SK-N-SH (cell line): ENCODE measurements at regions not wholly inside any gene's neighbourhood (a gene's known extent, or its start where the extent isn't known, plus 50 kb on each side); places are given as distances from the start of the nearest gene placed in this dataset.

Source experiments
- CHD2 ChIP-seq: fragments of 150-350 bp; IDR thresholded peaks from 2 replicates; pipeline ENCODE4 v1.6.1; 2018; ENCODE audit warnings: low read length; ENCODE audit not compliant: partially characterized antibody
- CTCF ChIP-seq: fragments of 200-600 bp; sonication (generic); IDR thresholded peaks from 2 replicates; pipeline ENCODE4 v1.6.1; 2017; ENCODE audit warnings: antibody characterized with exemption, mild to moderate bottlenecking, moderate library complexity
- EZH2phosphoT487 ChIP-seq: fragments of 200-600 bp; sonication (generic); IDR thresholded peaks from 2 replicates; pipeline ENCODE4 v1.6.1; 2017; ENCODE audit warnings: low read depth, mixed run types, mild to moderate bottlenecking, antibody characterized with exemption, moderate library complexity, borderline replicate concordance
- GABPA ChIP-seq: IDR thresholded peaks from 2 replicates; pipeline ENCODE4 v1.4.0; 2012; ENCODE audit warnings: low read depth, mild to moderate bottlenecking
- NFIC ChIP-seq: IDR thresholded peaks from 2 replicates; pipeline ENCODE4 v1.4.0; 2012; ENCODE audit warnings: borderline replicate concordance
- PBX3 ChIP-seq: IDR thresholded peaks from 2 replicates; pipeline ENCODE4; 2012
- POLR2AphosphoS5 ChIP-seq: IDR thresholded peaks from 2 replicates; pipeline ENCODE4 v1.6.1; 2012; ENCODE audit warnings: low read depth, low read length
- RCOR1 ChIP-seq: fragments of 150-350 bp; IDR thresholded peaks from 2 replicates; pipeline ENCODE4 v1.6.1; 2017; ENCODE audit warnings: antibody characterized with exemption, low read length
- REST ChIP-seq: IDR thresholded peaks from 2 replicates; pipeline ENCODE4 v1.6.1; 2012; ENCODE audit warnings: mild to moderate bottlenecking, low read depth, low read length, moderate library complexity
- RFX5 ChIP-seq: IDR thresholded peaks from 2 replicates; pipeline ENCODE4 v1.6.1; 2012; ENCODE audit warnings: mild to moderate bottlenecking, improper control_type of control experiment, low read length
- SIN3A ChIP-seq: IDR thresholded peaks from 2 replicates; pipeline ENCODE4 v1.6.1; 2012; ENCODE audit warnings: low read depth, mild to moderate bottlenecking, low read length, moderate library complexity, borderline replicate concordance
- USF1 ChIP-seq: IDR thresholded peaks from 2 replicates; pipeline ENCODE4 v1.4.0; 2012; ENCODE audit warnings: low read depth, borderline replicate concordance
- YY1 ChIP-seq: IDR thresholded peaks from 2 replicates; pipeline ENCODE4 v1.4.0; 2012; ENCODE audit warnings: low read depth, mild to moderate bottlenecking

GRCh38 chr14:71448431-71449315 lies 483.6 kb upstream of the RGS6 start:
- TF ChIP-seq POLR2AphosphoS5 (no peak), NFIC (no peak), GABPA (no peak), CTCF (no peak), CHD2 (no peak), RCOR1 (no peak), USF1 (no peak), REST (no peak), EZH2phosphoT487 (no peak), RFX5 (no peak), SIN3A (no peak), YY1 (no peak), PBX3 (no peak)
